ENCODE measurements at regions not wholly inside any gene's neighbourhood (a gene's known extent, or its start where the extent isn't known, plus 50 kb on each side); places are given as distances from the start of the nearest gene placed in this dataset.

DNA sequence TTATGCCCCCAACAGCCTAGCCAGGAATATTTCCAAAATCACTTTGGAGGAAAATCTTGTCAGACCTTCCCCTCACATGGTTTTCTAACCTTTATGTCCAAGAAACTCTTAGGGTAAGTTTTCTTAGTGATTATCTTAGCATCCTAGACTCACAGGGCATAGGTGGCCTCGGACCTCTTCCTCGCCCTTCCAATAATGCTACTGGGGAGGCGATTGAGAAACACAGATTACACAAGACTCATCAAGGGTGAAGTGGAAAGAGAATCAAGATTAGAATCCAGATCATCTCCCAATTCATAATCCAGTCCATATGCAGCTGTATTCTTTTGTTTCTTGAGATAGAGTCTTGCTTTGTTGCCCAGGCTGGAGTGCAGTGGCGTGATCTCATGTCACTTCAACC lies 358.4 kb upstream of the CDH5 start:
- H3K4me1 ChIP-seq, result no peaks in the 10 kb centered on the region
- no peaks in the 10 kb centered on the region for H3K36me3 ChIP-seq
- no peak overlapping the region for H3K27ac ChIP-seq
- H3K9me3 ChIP-seq, result no peaks in the 10 kb centered on the region
- TF ChIP-seq, protein P1, sequence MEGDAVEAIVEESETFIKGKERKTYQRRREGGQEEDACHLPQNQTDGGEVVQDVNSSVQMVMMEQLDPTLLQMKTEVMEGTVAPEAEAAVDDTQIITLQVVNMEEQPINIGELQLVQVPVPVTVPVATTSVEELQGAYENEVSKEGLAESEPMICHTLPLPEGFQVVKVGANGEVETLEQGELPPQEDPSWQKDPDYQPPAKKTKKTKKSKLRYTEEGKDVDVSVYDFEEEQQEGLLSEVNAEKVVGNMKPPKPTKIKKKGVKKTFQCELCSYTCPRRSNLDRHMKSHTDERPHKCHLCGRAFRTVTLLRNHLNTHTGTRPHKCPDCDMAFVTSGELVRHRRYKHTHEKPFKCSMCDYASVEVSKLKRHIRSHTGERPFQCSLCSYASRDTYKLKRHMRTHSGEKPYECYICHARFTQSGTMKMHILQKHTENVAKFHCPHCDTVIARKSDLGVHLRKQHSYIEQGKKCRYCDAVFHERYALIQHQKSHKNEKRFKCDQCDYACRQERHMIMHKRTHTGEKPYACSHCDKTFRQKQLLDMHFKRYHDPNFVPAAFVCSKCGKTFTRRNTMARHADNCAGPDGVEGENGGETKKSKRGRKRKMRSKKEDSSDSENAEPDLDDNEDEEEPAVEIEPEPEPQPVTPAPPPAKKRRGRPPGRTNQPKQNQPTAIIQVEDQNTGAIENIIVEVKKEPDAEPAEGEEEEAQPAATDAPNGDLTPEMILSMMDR (IDR thresholded peaks at IDR 0.05), result no peak
- TF ChIP-seq POLR2A (IDR thresholded peaks at IDR 0.05), result no peak
- no peaks in the 10 kb centered on the region for H3K27me3 ChIP-seq
- no peak for DNase-seq
- H3K4me3 ChIP-seq, result no peak overlapping the region

DNA sequence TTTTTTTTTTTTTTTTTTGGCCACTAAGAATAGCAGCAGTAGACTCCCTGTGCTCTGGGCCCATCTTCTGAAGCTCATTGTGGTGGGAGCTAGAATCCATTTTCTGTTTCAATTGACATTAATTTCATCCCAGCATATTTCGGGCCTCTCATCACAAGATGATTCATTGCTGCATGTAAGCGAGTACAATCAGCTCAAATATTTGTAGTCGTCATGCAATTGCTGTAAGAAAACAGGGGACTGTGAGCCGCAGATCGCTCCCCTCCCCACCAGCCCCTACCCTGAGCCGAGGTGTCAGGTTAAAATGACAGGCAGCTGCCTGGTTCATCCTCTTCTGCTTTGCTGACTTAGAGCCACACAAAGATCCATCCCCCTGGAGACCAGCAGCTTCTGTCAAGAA lies 358.8 kb upstream of the CDH5 start:
- Histone ChIP-seq H3K9me3 (no peaks in the 10 kb centered on the region), H3K4me1 (no peaks in the 10 kb centered on the region), H3K4me3 (no peak overlapping the region), H3K36me3 (no peaks in the 10 kb centered on the region), H3K27ac (no peak overlapping the region), H3K27me3 (no peaks in the 10 kb centered on the region)
- TF ChIP-seq, protein P1 (IDR thresholded peaks at IDR 0.05), result no peak
- TF ChIP-seq POLR2A (IDR thresholded peaks at IDR 0.05), result no peak
- no peak for DNase-seq

DNA sequence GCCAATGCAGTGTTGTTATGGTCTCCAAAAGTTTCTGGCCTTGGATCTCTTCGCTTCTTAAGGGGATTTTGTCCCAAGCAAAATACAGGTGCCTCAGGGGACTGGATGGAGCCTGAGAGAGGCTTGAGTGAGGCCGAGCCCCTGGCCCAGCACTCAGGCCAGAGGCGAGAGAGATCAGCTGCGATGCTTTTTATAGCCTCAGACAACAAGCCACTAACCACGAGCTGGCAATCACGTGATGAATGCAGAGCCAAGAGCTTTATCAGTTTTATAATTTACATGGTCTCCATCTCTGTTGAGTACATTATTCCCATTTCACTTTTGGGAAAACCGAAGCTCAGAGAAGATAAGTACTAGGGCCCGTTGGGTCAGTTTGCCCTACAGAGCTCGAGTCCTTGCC lies 360.0 kb upstream of the CDH5 start:
- Histone ChIP-seq H3K9me3 (no peaks in the 10 kb centered on the region), H3K36me3 (no peaks in the 10 kb centered on the region), H3K27me3 (no peaks in the 10 kb centered on the region), H3K4me1 (no peaks in the 10 kb centered on the region), H3K27ac (no peak overlapping the region), H3K4me3 (no peak overlapping the region)
- no peak for DNase-seq
- TF ChIP-seq, protein P1 (IDR thresholded peaks at IDR 0.05), result no peak

DNA sequence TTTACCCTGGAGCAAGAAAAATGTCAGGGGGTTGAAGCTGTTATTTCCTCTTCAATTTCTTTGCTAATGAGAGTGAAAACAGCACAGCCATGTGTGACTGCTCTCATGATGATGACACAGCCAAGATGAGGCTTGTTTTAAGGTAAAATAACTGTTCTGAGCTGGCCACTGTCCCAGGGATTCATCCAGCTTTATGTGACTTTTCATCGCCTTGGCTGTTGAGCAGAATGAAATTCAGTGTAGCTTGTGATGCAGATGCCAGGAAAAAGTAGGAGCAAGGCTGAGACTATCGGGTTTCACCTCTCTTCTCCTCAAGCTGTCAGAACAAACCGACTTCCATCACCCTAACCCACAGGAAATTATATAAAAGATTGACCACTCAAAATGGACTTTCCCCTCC lies 361.8 kb upstream of the CDH5 start:
- DNase-seq, result no peak
- TF ChIP-seq POLR2A (IDR thresholded peaks at IDR 0.05), result no peak
- TF ChIP-seq, protein P1 (IDR thresholded peaks at IDR 0.05), result no peak
- no peaks in the 10 kb centered on the region for H3K36me3 ChIP-seq
- H3K27me3 ChIP-seq, result no peaks in the 10 kb centered on the region
- H3K4me3 ChIP-seq, result no peak overlapping the region
- H3K4me1 ChIP-seq, result no peaks in the 10 kb centered on the region
- no peaks in the 10 kb centered on the region for H3K9me3 ChIP-seq
- no peak overlapping the region for H3K27ac ChIP-seq

DNA sequence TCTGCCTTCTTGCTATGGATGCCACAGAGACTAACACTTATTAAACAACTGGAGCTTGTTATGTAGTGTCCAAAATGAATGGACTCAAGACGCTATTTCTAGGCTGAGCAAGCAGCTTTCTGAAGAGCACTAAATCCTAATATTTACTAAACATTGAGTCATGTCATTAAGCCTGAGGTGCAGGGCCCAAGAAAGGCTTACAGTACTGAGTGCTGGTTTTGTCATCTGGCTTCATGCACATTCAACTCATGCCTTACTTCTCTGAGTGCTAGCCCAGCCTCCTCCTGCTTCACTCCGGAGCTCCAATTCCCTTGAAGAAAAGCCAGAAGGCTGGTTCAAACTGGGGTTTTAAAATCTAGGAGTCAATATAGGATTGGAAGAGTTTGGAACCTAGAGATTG lies 363.3 kb upstream of the CDH5 start:
- no peak overlapping the region for H3K27ac ChIP-seq
- no peak for DNase-seq
- H3K4me1 ChIP-seq, result no peaks in the 10 kb centered on the region

DNA sequence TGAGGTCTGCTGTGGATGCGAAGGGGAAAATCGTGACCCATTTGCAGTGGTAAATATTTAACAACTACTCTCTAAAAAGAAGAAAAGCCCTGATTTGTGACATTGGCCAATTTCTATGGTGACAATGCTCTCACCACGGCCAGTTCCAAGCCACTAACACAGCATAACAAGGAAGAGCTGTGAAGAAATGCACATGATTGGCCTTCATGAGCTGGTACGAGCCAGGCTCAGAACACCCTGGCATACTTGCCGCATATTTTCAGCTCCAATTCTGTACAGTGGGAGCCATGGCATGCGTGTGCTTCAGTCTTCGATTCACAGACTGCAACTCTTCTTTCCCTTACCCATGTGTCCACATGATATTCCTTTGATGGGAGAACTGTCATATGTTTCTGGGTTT lies 363.9 kb upstream of the CDH5 start:
- no peaks in the 10 kb centered on the region for H3K36me3 ChIP-seq
- H3K27ac ChIP-seq, result no peak overlapping the region
- no peaks in the 10 kb centered on the region for H3K27me3 ChIP-seq
- no peak overlapping the region for H3K4me3 ChIP-seq
- DNase-seq, result no peak
- H3K4me1 ChIP-seq, result no peaks in the 10 kb centered on the region
- no peak for TF ChIP-seq POLR2A (IDR thresholded peaks at IDR 0.05)
- TF ChIP-seq, protein P1 (IDR thresholded peaks at IDR 0.05), result no peak
- no peaks in the 10 kb centered on the region for H3K9me3 ChIP-seq

More for the DNA sequence above, 363.3 kb upstream of the CDH5 start:
- H3K36me3 ChIP-seq, result no peaks in the 10 kb centered on the region
- H3K27me3 ChIP-seq, result no peaks in the 10 kb centered on the region
- TF ChIP-seq, protein P1 (IDR thresholded peaks at IDR 0.05), result no peak
- no peak for TF ChIP-seq POLR2A (IDR thresholded peaks at IDR 0.05)
- no peak overlapping the region for H3K4me3 ChIP-seq
- no peaks in the 10 kb centered on the region for H3K9me3 ChIP-seq

Data from Peyer's patch (tissue), 4 donors.